LHCN-M2 (cell line): ENCODE measurements at regions not wholly inside any gene's neighbourhood (a gene's known extent, or its start where the extent isn't known, plus 50 kb on each side); places are given as distances from the start of the nearest gene placed in this dataset.
"Not testable (repeated sequence)": the region's sequence is repeated elsewhere in the genome, so short reads cannot be mapped to it uniquely, and the experiment has no call there.

Experiments
- DNase-seq: peaks from one replicate; pipeline ENCODE4 v3.0.0-alpha.2; 2012; ENCODE audit warnings: low read depth

DNA sequence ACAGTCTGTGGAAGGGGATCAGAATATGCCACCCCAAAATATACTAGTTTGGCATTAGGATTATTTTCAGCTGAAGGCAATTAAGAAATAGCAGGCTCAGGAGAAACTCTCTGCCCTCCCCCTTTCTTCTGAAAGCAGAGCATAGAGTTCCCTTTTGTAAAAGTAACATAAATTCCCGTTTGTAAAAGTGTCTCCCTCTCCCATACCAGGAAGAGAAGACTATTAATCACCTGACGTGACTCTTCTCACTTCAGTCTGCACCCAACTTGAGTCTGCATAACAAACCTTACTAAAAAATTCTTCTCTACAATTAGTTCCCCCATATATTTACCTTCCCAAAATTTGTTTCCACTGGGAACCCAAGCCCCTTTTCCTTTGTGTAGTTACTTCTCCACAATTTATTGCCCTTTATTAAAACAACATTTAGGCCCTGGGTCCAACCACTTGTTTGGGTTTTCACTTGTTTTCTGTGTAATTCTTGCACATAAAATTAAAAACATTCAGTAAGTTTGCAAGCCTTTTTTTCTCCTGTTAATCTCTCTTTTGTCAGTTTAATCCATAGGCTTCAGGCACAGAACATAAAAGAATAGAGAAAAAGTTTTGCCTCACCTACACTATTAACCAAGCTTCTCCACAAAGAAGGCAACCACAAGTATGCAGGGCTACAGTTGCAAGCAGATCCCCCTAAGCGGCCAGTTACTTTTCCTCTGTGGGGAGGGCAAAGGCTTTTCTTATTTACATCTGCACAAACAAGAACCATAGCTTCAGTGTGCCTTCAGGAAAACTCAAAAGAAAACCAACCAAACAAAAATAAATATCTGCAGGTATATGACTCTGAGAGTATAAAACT, 73.8 kb upstream of the EPCAM start:
- DNase-seq: no peak

GRCh38 chr2:47293976-47294375, 75.1 kb upstream of the EPCAM start:
- DNase-seq: no peak

DNA sequence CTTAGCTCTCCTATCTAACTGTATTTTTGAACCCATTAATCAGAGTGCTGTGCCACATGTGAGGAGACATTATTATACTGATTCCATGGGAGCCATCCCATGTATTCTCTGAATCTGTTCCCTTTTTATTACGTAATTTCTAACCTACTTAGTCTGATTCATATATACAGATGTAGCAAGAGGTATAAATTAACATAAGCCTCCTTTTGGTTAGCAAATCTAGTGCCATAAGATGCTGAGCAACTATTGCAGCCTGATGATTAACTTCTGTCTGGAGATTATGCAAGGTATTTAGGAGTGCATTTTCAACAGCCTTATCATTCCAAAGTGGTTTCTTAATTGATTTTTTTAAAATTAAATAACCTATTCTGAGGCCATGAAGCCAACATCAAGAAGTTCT, 80.2 kb upstream of the EPCAM start:
- peak; percentile 56 for DNase-seq

DNA sequence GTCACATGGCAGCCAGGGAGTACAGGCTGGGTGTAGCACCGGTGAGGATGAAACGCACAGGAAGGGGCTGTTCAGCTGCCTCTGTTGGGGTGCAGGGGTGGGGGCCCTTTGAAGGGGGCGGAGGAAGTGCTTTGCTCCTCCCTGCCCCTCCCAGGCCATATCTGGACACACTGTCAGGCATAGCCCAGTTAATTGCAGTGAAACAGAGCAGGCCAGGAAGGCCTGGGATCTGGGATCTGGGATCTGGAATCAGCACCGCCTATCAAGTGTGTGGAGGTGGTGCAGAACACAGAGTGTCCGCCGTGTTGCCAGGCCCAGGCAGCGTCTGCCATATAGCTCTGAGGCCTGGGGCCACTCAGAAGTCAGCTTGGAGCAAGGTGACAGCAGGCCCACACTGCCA, 85.5 kb upstream of the EPCAM start:
- no peak for DNase-seq

GRCh38 chr2:47282621-47283272, 86.4 kb upstream of the EPCAM start:
- DNase-seq: no peak

DNA sequence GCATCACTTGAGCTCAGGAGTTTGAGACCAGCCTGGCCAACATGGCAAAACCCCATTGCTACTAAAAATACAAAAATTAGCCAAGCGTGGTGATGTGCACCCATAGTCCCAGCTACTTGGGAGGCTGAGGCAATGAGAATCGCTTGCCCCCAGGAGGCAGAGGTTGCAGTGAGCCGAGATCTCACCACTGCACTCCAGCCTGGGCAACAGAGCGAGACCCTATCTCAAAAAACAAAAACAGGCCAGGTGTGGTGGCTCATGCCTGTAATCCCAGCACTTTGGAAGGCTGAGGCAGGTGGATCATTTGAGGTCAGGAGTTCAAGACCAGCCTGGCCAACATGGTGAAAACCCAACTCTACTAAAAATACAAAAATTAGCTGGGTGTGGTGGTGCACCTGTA, 89.6 kb upstream of the EPCAM start:
- not testable (repeated sequence) for DNase-seq

- DNase-seq: no peak
Measured at GRCh38 chr2:47277987-47278386, 91.1 kb upstream of the EPCAM start.

DNA sequence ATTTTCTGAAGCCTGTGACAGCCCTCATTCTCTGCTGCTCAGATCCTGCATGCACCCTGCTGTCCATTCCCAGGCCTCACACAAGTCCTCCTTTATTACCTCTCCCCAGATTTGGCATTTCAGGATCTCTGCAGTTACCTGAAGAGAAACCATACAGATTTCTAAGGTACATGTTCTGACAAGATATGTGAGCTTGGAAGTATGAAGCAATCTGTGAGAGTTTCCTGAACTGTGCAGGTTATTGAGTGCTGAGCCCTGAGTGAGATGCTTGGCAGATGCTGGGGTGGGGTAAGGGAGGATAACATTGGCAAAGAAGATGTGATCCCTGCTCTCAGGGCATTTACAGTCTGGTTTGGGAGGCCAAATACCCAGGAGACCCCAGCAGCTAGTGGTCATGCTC, 91.9 kb upstream of the EPCAM start:
- no peak for DNase-seq

GRCh38 chr2:47276061-47276460, 93.0 kb upstream of the EPCAM start:
- DNase-seq: no peak

GRCh38 chr2:47274054-47274782, 94.9 kb upstream of the EPCAM start:
- DNase-seq: peak; percentile 25

GRCh38 chr2:47272905-47273758, 96.0 kb upstream of the EPCAM start:
- no peak for DNase-seq

GRCh38 chr2:47272031-47272864, 95.9 kb upstream of the CALM2 start:
- peak; percentile 73 for DNase-seq

DNA sequence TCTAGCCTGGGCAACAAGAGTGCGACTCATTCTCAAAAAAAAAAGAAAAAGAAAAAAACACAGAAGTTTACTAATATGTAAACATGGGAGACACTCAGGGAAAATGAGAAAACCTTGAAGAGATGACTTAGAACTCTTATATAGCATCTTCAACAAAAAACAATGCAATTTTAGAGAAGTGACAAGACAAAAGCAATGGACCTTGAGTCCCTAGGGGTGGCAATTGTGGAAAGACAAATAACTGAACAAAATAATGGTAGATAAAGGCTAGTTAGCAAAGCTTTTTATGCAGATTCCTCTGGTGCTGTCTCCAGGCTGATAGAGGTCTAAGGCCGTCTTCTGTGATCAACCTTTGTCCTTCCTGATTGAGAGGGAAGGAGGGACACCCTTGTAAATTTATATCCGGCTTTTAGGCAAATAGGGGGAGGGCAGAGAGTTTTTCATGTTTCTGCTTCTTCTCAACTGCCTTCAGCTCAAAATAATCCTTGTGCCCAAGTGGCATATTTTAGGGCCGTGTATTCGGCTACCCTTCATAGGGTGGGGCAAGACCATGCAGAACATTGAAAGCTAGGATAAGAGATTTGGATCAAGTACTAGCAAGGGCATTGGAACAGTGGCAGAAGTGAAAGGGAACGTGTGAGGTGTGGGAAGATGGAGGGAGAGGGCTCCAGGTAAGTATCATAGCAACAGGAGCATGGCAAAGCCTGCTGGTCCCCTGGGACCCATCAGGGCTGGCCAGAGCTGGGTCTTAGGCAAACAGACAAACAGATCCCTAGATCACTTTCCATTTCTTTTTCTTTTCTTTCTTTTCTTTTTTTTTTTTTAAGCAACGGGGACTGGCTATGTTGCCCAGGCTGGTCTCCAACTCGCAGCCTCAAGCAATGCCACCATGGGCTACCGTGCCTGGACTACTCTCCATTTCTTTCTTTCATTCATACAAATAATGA, 95.0 kb upstream of the CALM2 start:
- no peak for DNase-seq

GRCh38 chr2:47270421-47270820, 94.1 kb upstream of the CALM2 start:
- no peak for DNase-seq

- DNase-seq: peak; percentile 100
Measured at GRCh38 chr2:47269316-47270232, 93.3 kb upstream of the CALM2 start.

DNA sequence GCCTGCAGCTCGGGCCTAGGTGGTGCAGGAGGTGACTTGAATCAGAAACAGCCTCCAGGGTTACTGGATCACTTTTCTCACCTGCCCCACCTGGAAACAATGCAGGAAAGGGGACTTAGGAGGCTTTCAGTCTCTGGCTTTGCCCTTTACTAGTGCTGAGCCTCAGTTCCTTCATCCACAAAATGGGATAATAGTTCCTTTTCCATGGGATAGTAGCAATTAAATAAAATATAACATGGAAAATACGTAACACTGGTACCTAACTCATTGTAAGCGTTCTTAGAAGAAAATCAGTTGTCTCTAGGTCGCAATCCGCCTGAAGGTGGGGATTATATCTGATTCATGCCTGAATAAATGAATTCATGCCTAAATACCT, 91.4 kb upstream of the CALM2 start:
- DNase-seq: no peak

DNA sequence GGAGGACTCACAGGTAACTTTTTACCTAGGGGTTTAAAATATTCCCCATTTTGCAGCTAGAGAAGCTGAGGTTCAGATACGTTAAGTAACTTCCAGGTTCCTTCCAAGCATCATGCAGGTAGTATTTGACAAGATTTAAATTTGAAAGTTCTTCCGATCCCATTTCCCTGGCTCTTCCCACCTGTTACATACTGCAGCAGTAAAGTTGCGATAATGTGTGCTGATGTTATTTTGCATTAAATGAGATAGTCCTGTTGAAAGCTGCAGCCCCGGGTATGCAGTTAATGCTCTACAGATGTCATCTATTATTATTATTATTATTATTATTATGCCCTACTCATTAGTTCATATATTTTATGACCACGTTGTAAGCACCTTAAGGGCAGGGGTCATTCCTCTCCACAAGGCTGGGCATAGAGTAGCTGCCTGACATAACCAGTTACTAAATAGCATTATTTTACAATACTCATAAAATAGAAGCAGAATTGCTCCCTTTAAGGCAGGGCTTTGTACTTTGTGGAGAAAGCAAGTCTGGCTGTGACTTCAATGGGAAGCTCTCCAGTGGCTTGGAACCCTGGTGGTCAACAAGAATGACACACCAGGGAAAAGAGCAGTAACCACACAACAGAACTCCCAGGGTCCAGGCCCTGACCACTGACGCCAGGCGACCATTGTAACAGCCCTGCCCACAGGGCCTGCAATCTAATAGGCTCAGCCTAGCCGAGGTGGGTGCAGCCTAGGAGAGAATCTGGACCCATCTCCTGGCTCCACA, 90.8 kb upstream of the CALM2 start:
- no peak for DNase-seq
